DND-41 (cell line): ENCODE measurements at regions not wholly inside any gene's neighbourhood (a gene's known extent, or its start where the extent isn't known, plus 50 kb on each side); places are given as distances from the start of the nearest gene placed in this dataset.

Experiments used
- ATAC-seq: fragments of 200-7000 bp; cut with Tn5 transposase; 3 replicates; pipeline ENCODE4 v1.9.1; 2021; ENCODE audit warnings: low read depth; ENCODE audit not compliant: insufficient read depth
- DNase-seq: peaks from one replicate; pipeline ENCODE4 v3.0.0-alpha.2; 2020
- H2AFZ ChIP-seq: 2 replicates; pipeline ENCODE4 v1.6.0; 2012; ENCODE audit warnings: low read depth, low read length
- H3K27ac ChIP-seq: 2 replicates; pipeline ENCODE4 v1.5.1; 2012; ENCODE audit warnings: low read length, inconsistent platforms
- H3K27me3 ChIP-seq: fragments of 200-600 bp; sonication (generic); 2 replicates; pipeline ENCODE4 v1.6.0; 2012; ENCODE audit warnings: low read length, mild to moderate bottlenecking, inconsistent platforms; ENCODE audit not compliant: insufficient read depth, poor library complexity
- H3K36me3 ChIP-seq: 2 replicates; pipeline ENCODE4 v1.5.1; 2012; ENCODE audit warnings: low read length, inconsistent platforms; ENCODE audit not compliant: insufficient read depth
- H3K4me1 ChIP-seq: 2 replicates; pipeline ENCODE4 v1.5.1; 2012; ENCODE audit warnings: mild to moderate bottlenecking, low read length; ENCODE audit not compliant: insufficient read depth
- H3K4me2 ChIP-seq: 2 replicates; pipeline ENCODE4 v1.6.0; 2012; ENCODE audit warnings: mild to moderate bottlenecking, moderate library complexity, low read length, inconsistent platforms; ENCODE audit not compliant: insufficient read depth
- H3K4me3 ChIP-seq, 2 experiments: fragments of 200-600 bp in 1 of 2; shearing (Covaris generic) in 1 of 2; 2 replicates each; pipeline ENCODE4 v1.5.1; 2012 to 2016; ENCODE audit warnings: inconsistent platforms in 2 of 2, low read length in 2 of 2, mild to moderate bottlenecking in 2 of 2, low read depth in 1 of 2, moderate library complexity in 1 of 2
- H3K79me2 ChIP-seq: 2 replicates; pipeline ENCODE4 v1.6.0; 2012; ENCODE audit warnings: low read length, inconsistent platforms; ENCODE audit not compliant: insufficient read depth
- H3K9ac ChIP-seq: 2 replicates; pipeline ENCODE4 v1.6.0; 2012; ENCODE audit warnings: low read depth, mild to moderate bottlenecking, inconsistent platforms, low read length, moderate library complexity
- H3K9me3 ChIP-seq: 2 replicates; pipeline ENCODE4 v1.5.1; 2012; ENCODE audit warnings: low read length, moderate library complexity, mild to moderate bottlenecking, inconsistent platforms; ENCODE audit not compliant: insufficient read depth, severe bottlenecking
- H4K20me1 ChIP-seq: 2 replicates; pipeline ENCODE4 v1.6.0; 2012; ENCODE audit warnings: low read length; ENCODE audit not compliant: insufficient read depth
- CTCF ChIP-seq: IDR thresholded peaks from 2 replicates; pipeline ENCODE4 v1.5.1; 2012; ENCODE audit warnings: borderline replicate concordance, low read length, moderate library complexity, mild to moderate bottlenecking; ENCODE audit not compliant: poor library complexity, severe bottlenecking; ENCODE audit errors: extremely low read depth
- EZH2 ChIP-seq: IDR thresholded peaks from 3 replicates; pipeline ENCODE4 v1.6.1; 2012; ENCODE audit warnings: borderline replicate concordance, low read depth, mild to moderate bottlenecking, moderate library complexity, low read length, inconsistent platforms; ENCODE audit not compliant: severe bottlenecking

- no peak overlapping the region for H3K4me3 ChIP-seq
- H3K36me3 ChIP-seq, result no peaks in the 10 kb centered on the region
- DNase-seq, result no peak
- no peak overlapping the region for H3K9ac ChIP-seq
- H3K27ac ChIP-seq, result no peak overlapping the region
- H3K9me3 ChIP-seq, result no peaks in the 10 kb centered on the region
- no peak for ATAC-seq
- H3K27me3 ChIP-seq, result peaks cover 9% of the 10 kb centered on the region
- TF ChIP-seq EZH2 (no peak), CTCF (no peak)
- no peaks in the 10 kb centered on the region for H3K4me1 ChIP-seq
- no peaks in the 10 kb centered on the region for H4K20me1 ChIP-seq
- no peak overlapping the region for H2AFZ ChIP-seq
- no peaks in the 10 kb centered on the region for H3K79me2 ChIP-seq
- no peak overlapping the region for H3K4me2 ChIP-seq
These were observed 494.5 kb downstream of the RNF144A start for GRCh38 chr2:7411691-7412090.

GRCh38 chr2:7417845-7418742 is 500.9 kb downstream of the RNF144A start:
- no peak for ATAC-seq
- H3K27me3 ChIP-seq, result peaks cover 10% of the 10 kb centered on the region
- H3K36me3 ChIP-seq, result no peaks in the 10 kb centered on the region
- no peak overlapping the region for H3K27ac ChIP-seq
- H4K20me1 ChIP-seq, result no peaks in the 10 kb centered on the region
- H3K9ac ChIP-seq, result no peak overlapping the region
- DNase-seq, result no peak
- no peaks in the 10 kb centered on the region for H3K9me3 ChIP-seq
- H3K4me3 ChIP-seq, result no peak overlapping the region
- no peaks in the 10 kb centered on the region for H3K4me1 ChIP-seq
- no peak for TF ChIP-seq EZH2
- no peak overlapping the region for H2AFZ ChIP-seq
- H3K79me2 ChIP-seq, result no peaks in the 10 kb centered on the region
- no peak overlapping the region for H3K4me2 ChIP-seq

- DNase-seq, result no peak
- Histone ChIP-seq H3K9ac (no peak overlapping the region), H3K9me3 (no peaks in the 10 kb centered on the region), H3K4me3 (no peak overlapping the region), H3K4me1 (no peaks in the 10 kb centered on the region), H3K36me3 (no peaks in the 10 kb centered on the region), H3K27me3 (peaks cover 10% of the 10 kb centered on the region), H2AFZ (no peak overlapping the region), H3K27ac (no peak overlapping the region), H3K4me2 (no peak overlapping the region), H3K79me2 (no peaks in the 10 kb centered on the region), H4K20me1 (no peaks in the 10 kb centered on the region)
- ATAC-seq, result no peak
- no peak for TF ChIP-seq CTCF
- TF ChIP-seq EZH2, result no peak
These were observed 502.0 kb downstream of the RNF144A start for GRCh38 chr2:7419186-7419585.

- Histone ChIP-seq H3K27me3 (peaks cover 10% of the 10 kb centered on the region), H2AFZ (no peak overlapping the region), H3K4me2 (no peak overlapping the region), H3K4me3 (no peak overlapping the region), H3K27ac (no peak overlapping the region), H3K9ac (no peak overlapping the region), H3K79me2 (no peaks in the 10 kb centered on the region), H4K20me1 (no peaks in the 10 kb centered on the region), H3K4me1 (no peaks in the 10 kb centered on the region), H3K36me3 (no peaks in the 10 kb centered on the region), H3K9me3 (no peaks in the 10 kb centered on the region)
- no peak for ATAC-seq
- no peak for DNase-seq
- no peak for TF ChIP-seq CTCF
- no peak for TF ChIP-seq EZH2
These were observed 502.7 kb downstream of the RNF144A start for GRCh38 chr2:7419814-7420311.
